OCI-LY3 (cell line): ENCODE measurements at regions not wholly inside any gene's neighbourhood (a gene's known extent, or its start where the extent isn't known, plus 50 kb on each side); places are given as distances from the start of the nearest gene placed in this dataset.

Experiments
- H2AFZ ChIP-seq: fragments of 200-600, 300-600 bp; shearing (Covaris generic); 2 replicates; pipeline ENCODE4 v1.6.0; 2014; ENCODE audit warnings: antibody characterized with exemption, low read depth, low read length
- H3K27ac ChIP-seq: fragments of 200-600, 300-600 bp; sonication (generic); 2 replicates; pipeline ENCODE4 v1.5.1; 2014; ENCODE audit warnings: mild to moderate bottlenecking, low read length, moderate library complexity, mixed read lengths
- H3K27me3 ChIP-seq: fragments of 200-600, 300-600 bp; sonication (generic); 2 replicates; pipeline ENCODE4 v1.6.1; 2014; ENCODE audit warnings: low read depth, low read length, mixed read lengths
- H3K36me3 ChIP-seq: fragments of 200-600, 300-600 bp; sonication (generic); replicated peaks from 2 replicates; pipeline ENCODE3; 2014; ENCODE audit warnings: low read depth, low read length, mixed read lengths
- H3K4me1 ChIP-seq: fragments of 300-600, 200-600 bp; sonication (generic); 2 replicates; pipeline ENCODE4 v1.6.1; 2014; ENCODE audit warnings: low read length, mixed read lengths
- H3K4me2 ChIP-seq: fragments of 200-600, 300-600 bp; sonication (generic); 2 replicates; pipeline ENCODE4 v1.6.1; 2014; ENCODE audit warnings: low read length, mixed read lengths
- H3K4me3 ChIP-seq: fragments of 300-600, 200-600 bp; sonication (generic); 2 replicates; pipeline ENCODE4 v1.5.1; 2014; ENCODE audit warnings: antibody characterized with exemption, mild to moderate bottlenecking, low read length, moderate library complexity
- H3K79me2 ChIP-seq: fragments of 300-600, 200-600 bp; shearing (Covaris generic); 2 replicates; pipeline ENCODE4 v1.6.1; 2014; ENCODE audit warnings: mild to moderate bottlenecking, low read length, mixed read lengths
- H3K9ac ChIP-seq: fragments of 300-600, 200-600 bp; shearing (Covaris generic); 2 replicates; pipeline ENCODE4 v1.6.0; 2014; ENCODE audit warnings: mild to moderate bottlenecking, low read length, moderate library complexity
- H3K9me3 ChIP-seq: fragments of 200-600, 300-600 bp; shearing (Covaris generic); 2 replicates; pipeline ENCODE4 v1.6.1; 2014; ENCODE audit warnings: low read length, mixed read lengths; ENCODE audit not compliant: insufficient read depth
- H4K20me1 ChIP-seq: fragments of 200-600, 300-600 bp; sonication (generic); 2 replicates; pipeline ENCODE4 v1.6.1; 2016; ENCODE audit warnings: low read length, mixed read lengths; ENCODE audit not compliant: insufficient read depth
- CTCF ChIP-seq: fragments of 200-600, 300-600 bp; sonication (generic); IDR thresholded peaks from 2 replicates; pipeline ENCODE4 v1.5.1; 2014; ENCODE audit warnings: antibody characterized with exemption, low read length, low read depth
- EZH2phosphoT487 ChIP-seq: fragments of 200-600 bp; shearing (Covaris generic); IDR thresholded peaks from 2 replicates; pipeline ENCODE4 v1.6.1; 2018; ENCODE audit warnings: antibody characterized with exemption, mixed run types, low read depth

GRCh38 chr1:222926566-222926965 is 111.7 kb downstream of the DISP1 start:
- Histone ChIP-seq H4K20me1 (no peaks in the 10 kb centered on the region), H3K27ac (no peak overlapping the region)
- no peak for TF ChIP-seq EZH2phosphoT487
- no peak for TF ChIP-seq CTCF

GRCh38 chr1:222927031-222927430 is 112.2 kb downstream of the DISP1 start:
- Histone ChIP-seq H3K27me3 (no peaks in the 10 kb centered on the region), H2AFZ (no peak overlapping the region), H3K4me1 (no peaks in the 10 kb centered on the region), H3K9me3 (no peaks in the 10 kb centered on the region), H4K20me1 (no peaks in the 10 kb centered on the region), H3K79me2 (no peaks in the 10 kb centered on the region), H3K4me2 (no peak overlapping the region), H3K36me3 (no peaks in the 10 kb centered on the region), H3K9ac (no peak overlapping the region), H3K4me3 (no peak overlapping the region), H3K27ac (no peak overlapping the region)
- TF ChIP-seq EZH2phosphoT487 (no peak), CTCF (no peak)

More at GRCh38 chr1:222926566-222926965, 111.7 kb downstream of the DISP1 start:
- Histone ChIP-seq H2AFZ (no peak overlapping the region), H3K4me1 (no peaks in the 10 kb centered on the region), H3K36me3 (no peaks in the 10 kb centered on the region), H3K27me3 (no peaks in the 10 kb centered on the region), H3K9me3 (no peaks in the 10 kb centered on the region), H3K4me3 (no peak overlapping the region), H3K4me2 (no peak overlapping the region), H3K79me2 (no peaks in the 10 kb centered on the region), H3K9ac (no peak overlapping the region)

GRCh38 chr1:222928212-222928611 is 113.4 kb downstream of the DISP1 start:
- Histone ChIP-seq H3K36me3 (no peaks in the 10 kb centered on the region), H3K27me3 (no peaks in the 10 kb centered on the region), H3K4me2 (no peak overlapping the region), H3K9me3 (no peaks in the 10 kb centered on the region), H4K20me1 (no peaks in the 10 kb centered on the region), H3K27ac (no peak overlapping the region), H2AFZ (no peak overlapping the region), H3K79me2 (no peaks in the 10 kb centered on the region), H3K9ac (no peak overlapping the region), H3K4me3 (no peak overlapping the region), H3K4me1 (no peaks in the 10 kb centered on the region)
- TF ChIP-seq CTCF, result no peak
- no peak for TF ChIP-seq EZH2phosphoT487

- no peaks in the 10 kb centered on the region for H4K20me1 ChIP-seq
- no peak overlapping the region for H3K27ac ChIP-seq
- H2AFZ ChIP-seq, result no peak overlapping the region
- no peak overlapping the region for H3K4me2 ChIP-seq
- no peaks in the 10 kb centered on the region for H3K27me3 ChIP-seq
- no peak overlapping the region for H3K4me3 ChIP-seq
- H3K79me2 ChIP-seq, result no peaks in the 10 kb centered on the region
- H3K9ac ChIP-seq, result no peak overlapping the region
- no peaks in the 10 kb centered on the region for H3K36me3 ChIP-seq
- TF ChIP-seq CTCF (no peak), EZH2phosphoT487 (no peak)
- no peaks in the 10 kb centered on the region for H3K4me1 ChIP-seq
- no peaks in the 10 kb centered on the region for H3K9me3 ChIP-seq
Observed at GRCh38 chr1:222930070-222930469, 115.2 kb downstream of the DISP1 start.
